PC-9 (cell line): ENCODE measurements at regions not wholly inside any gene's neighbourhood (a gene's known extent, or its start where the extent isn't known, plus 50 kb on each side); places are given as distances from the start of the nearest gene placed in this dataset.

Source experiments
- EZH2 ChIP-seq: fragments of 200-600 bp; sonication (generic); IDR thresholded peaks from 2 replicates; pipeline ENCODE4 v1.8.0; 2017; ENCODE audit warnings: antibody characterized with exemption, low read depth
- TF ChIP-seq, protein P1 (sequence below): fragments of 200-600 bp; sonication (generic); conservative IDR thresholded peaks from 2 replicates; pipeline ENCODE4 v1.6.1; 2017; ENCODE audit warnings: mixed run types, antibody characterized with exemption, mild to moderate bottlenecking, moderate library complexity

DNA sequence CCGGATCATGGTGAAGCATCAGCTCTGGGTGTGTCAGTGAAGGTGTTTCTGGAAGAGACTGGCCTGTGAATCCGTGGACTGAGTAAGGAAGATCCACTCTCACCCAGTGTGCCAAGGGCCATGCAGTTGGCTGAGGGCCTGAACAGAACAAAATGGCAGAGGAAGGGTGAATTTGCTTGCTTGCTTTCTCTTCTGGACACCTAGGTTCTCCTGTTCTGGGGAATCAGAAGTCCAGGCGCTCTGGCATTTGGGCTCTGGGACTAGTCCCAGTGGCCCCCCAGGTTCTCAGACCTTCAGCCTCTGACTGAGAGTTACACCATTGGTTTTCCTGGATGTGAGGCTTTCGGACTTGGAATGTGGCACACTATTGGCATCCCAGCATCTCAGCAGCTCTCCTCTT, 1170.8 kb downstream of the TBC1D22A start:
- no peak for TF ChIP-seq EZH2
- TF ChIP-seq, protein P1, sequence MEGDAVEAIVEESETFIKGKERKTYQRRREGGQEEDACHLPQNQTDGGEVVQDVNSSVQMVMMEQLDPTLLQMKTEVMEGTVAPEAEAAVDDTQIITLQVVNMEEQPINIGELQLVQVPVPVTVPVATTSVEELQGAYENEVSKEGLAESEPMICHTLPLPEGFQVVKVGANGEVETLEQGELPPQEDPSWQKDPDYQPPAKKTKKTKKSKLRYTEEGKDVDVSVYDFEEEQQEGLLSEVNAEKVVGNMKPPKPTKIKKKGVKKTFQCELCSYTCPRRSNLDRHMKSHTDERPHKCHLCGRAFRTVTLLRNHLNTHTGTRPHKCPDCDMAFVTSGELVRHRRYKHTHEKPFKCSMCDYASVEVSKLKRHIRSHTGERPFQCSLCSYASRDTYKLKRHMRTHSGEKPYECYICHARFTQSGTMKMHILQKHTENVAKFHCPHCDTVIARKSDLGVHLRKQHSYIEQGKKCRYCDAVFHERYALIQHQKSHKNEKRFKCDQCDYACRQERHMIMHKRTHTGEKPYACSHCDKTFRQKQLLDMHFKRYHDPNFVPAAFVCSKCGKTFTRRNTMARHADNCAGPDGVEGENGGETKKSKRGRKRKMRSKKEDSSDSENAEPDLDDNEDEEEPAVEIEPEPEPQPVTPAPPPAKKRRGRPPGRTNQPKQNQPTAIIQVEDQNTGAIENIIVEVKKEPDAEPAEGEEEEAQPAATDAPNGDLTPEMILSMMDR = no peak
